ENCODE measurements at regions not wholly inside any gene's neighbourhood (a gene's known extent, or its start where the extent isn't known, plus 50 kb on each side); places are given as distances from the start of the nearest gene placed in this dataset.

GRCh38 chr10:120962756-120963593 lies 111.8 kb downstream of the WDR11 start:
- DNase-seq (ENCODE audit: low read depth, low spot score), result no peak
- no peak for TF ChIP-seq ZNF622 (IDR thresholded peaks at IDR 0.05)
- TF ChIP-seq ZZZ3 (IDR thresholded peaks at IDR 0.05; ENCODE audit: control insufficient read depth, insufficient read length, low read depth), result no peak
- no peak for TF ChIP-seq GABPA (IDR thresholded peaks at IDR 0.05; ENCODE audit: low read depth)
- TF ChIP-seq ZNF207 (IDR thresholded peaks at IDR 0.05; ENCODE audit: borderline replicate concordance), result no peak
- no peak for TF ChIP-seq ZNF217 (IDR thresholded peaks at IDR 0.05)
- no peak for TF ChIP-seq ETV6 (conservative IDR thresholded peaks at IDR 0.05 in 1 of 2, IDR thresholded peaks at IDR 0.05 in 1 of 2; ENCODE audit: borderline replicate concordance in 1 of 2, low read depth in 1 of 2)
- TF ChIP-seq, protein P1, sequence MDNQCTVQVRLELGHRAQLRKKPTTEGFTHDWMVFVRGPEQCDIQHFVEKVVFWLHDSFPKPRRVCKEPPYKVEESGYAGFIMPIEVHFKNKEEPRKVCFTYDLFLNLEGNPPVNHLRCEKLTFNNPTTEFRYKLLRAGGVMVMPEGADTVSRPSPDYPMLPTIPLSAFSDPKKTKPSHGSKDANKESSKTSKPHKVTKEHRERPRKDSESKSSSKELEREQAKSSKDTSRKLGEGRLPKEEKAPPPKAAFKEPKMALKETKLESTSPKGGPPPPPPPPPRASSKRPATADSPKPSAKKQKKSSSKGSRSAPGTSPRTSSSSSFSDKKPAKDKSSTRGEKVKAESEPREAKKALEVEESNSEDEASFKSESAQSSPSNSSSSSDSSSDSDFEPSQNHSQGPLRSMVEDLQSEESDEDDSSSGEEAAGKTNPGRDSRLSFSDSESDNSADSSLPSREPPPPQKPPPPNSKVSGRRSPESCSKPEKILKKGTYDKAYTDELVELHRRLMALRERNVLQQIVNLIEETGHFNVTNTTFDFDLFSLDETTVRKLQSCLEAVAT (IDR thresholded peaks at IDR 0.05), result no peak
- TF ChIP-seq, protein P2, sequence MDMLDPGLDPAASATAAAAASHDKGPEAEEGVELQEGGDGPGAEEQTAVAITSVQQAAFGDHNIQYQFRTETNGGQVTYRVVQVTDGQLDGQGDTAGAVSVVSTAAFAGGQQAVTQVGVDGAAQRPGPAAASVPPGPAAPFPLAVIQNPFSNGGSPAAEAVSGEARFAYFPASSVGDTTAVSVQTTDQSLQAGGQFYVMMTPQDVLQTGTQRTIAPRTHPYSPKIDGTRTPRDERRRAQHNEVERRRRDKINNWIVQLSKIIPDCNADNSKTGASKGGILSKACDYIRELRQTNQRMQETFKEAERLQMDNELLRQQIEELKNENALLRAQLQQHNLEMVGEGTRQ (IDR thresholded peaks at IDR 0.05; ENCODE audit: borderline replicate concordance, low read depth, low read length), result no peak
- no peak for TF ChIP-seq CREB1 (IDR thresholded peaks at IDR 0.05; ENCODE audit: low read depth)
- TF ChIP-seq NFYB (IDR thresholded peaks at IDR 0.05; ENCODE audit: insufficient read depth, low read depth, low read length), result no peak
- TF ChIP-seq, protein P3, sequence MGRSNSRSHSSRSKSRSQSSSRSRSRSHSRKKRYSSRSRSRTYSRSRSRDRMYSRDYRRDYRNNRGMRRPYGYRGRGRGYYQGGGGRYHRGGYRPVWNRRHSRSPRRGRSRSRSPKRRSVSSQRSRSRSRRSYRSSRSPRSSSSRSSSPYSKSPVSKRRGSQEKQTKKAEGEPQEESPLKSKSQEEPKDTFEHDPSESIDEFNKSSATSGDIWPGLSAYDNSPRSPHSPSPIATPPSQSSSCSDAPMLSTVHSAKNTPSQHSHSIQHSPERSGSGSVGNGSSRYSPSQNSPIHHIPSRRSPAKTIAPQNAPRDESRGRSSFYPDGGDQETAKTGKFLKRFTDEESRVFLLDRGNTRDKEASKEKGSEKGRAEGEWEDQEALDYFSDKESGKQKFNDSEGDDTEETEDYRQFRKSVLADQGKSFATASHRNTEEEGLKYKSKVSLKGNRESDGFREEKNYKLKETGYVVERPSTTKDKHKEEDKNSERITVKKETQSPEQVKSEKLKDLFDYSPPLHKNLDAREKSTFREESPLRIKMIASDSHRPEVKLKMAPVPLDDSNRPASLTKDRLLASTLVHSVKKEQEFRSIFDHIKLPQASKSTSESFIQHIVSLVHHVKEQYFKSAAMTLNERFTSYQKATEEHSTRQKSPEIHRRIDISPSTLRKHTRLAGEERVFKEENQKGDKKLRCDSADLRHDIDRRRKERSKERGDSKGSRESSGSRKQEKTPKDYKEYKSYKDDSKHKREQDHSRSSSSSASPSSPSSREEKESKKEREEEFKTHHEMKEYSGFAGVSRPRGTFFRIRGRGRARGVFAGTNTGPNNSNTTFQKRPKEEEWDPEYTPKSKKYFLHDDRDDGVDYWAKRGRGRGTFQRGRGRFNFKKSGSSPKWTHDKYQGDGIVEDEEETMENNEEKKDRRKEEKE (IDR thresholded peaks at IDR 0.05), result no peak
- no peak for TF ChIP-seq HCFC1 (IDR thresholded peaks at IDR 0.05; ENCODE audit: low read length)
- TF ChIP-seq IRF4 (IDR thresholded peaks at IDR 0.05; ENCODE audit: low read depth, low read length), result no peak
- TF ChIP-seq CEBPZ (IDR thresholded peaks at IDR 0.05; ENCODE audit: low read depth, low read length), result no peak
- no peak for TF ChIP-seq BMI1 (IDR thresholded peaks at IDR 0.05; ENCODE audit: borderline replicate concordance)
- TF ChIP-seq ESRRA (IDR thresholded peaks at IDR 0.05; ENCODE audit: low read length), result no peak

More at GRCh38 chr10:120962756-120963593, 111.8 kb downstream of the WDR11 start:
- RAD21 ChIA-PET (ENCODE audit: unreplicated experiment), result no interaction called here
- in situ Hi-C loops (cut with MboI), result no loop called here
- Histone ChIP-seq H3K4me2 (ENCODE audit: control insufficient read depth, insufficient read depth) (no peak overlapping the region), H3K9ac (ENCODE audit: control insufficient read depth, insufficient read depth, low read length) (no peak overlapping the region), H3K36me3 (ENCODE audit: control insufficient read depth in 2 of 2, insufficient read depth in 2 of 2, low read length in 1 of 2) (no peaks in the 10 kb centered on the region), H3K79me2 (ENCODE audit: control insufficient read depth, insufficient read depth, low read length) (no peaks in the 10 kb centered on the region), H4K20me1 (ENCODE audit: control insufficient read depth, insufficient read depth) (no peaks in the 10 kb centered on the region), H2AFZ (ENCODE audit: control insufficient read depth, low read depth, low read length) (no peak overlapping the region), H3K9me3 (replicated peaks; ENCODE audit: control insufficient read depth, insufficient read depth, low read length) (no peaks in the 10 kb centered on the region; the same call in 2 of the 3 replicates), H3K27me3 (replicated peaks in 1 of 2; ENCODE audit: control insufficient read depth in 2 of 2, insufficient read depth in 2 of 2, low read length in 1 of 2) (peaks cover 2 to 6% of the 10 kb centered on the region in 2 experiments; a peak in 1 of 4 replicates), H3K27ac (ENCODE audit: control insufficient read depth, insufficient read depth) (no peak overlapping the region), H3K4me1 (ENCODE audit: control insufficient read depth, insufficient read depth, low read length) (no peaks in the 10 kb centered on the region), H3K4me3 (no peak overlapping the region)
- ATAC-seq (no peak), FAIRE-seq (no peak)
- BruUV-seq (replicated peaks), result no TSS peak
- SMC1A ChIA-PET (ENCODE audit: uncharacterized antibody, unreplicated experiment), result no interaction called here
- POLR2A ChIA-PET, result no interaction called here
- 44% methylated on average over 23 of the region's 23 CpGs for WGBS (ENCODE audit: insufficient coverage, insufficient replicate concordance, low lambda C conversion rate, missing lambda C conversion rate)
- CTCF ChIA-PET, result interaction anchor here (1.0 kb wide), 1 partner anchor 9 kb away, joined by 3 read pairs; no protein-coding TSS in a partner anchor
- intact Hi-C loops (cut with micrococcal nuclease; ENCODE audit: unreplicated experiment), result no loop called here

Measured in GM12878 (cell line).